NCI-H146 (cell line): ENCODE measurements at regions not wholly inside any gene's neighbourhood (a gene's known extent, or its start where the extent isn't known, plus 50 kb on each side); places are given as distances from the start of the nearest gene placed in this dataset.

Source experiments
- DNase-seq: peaks from one replicate; lab custom pipeline; 2025; lab: John Stamatoyannopoulos, UW

GRCh38 chr7:17689361-17689902 is 250.9 kb downstream of the SNX13 start:
- no peak for DNase-seq

- DNase-seq: no peak
These were observed 250.3 kb downstream of the SNX13 start for GRCh38 chr7:17690030-17690429.

GRCh38 chr7:17696422-17696821 is 243.9 kb downstream of the SNX13 start:
- no peak for DNase-seq

DNA sequence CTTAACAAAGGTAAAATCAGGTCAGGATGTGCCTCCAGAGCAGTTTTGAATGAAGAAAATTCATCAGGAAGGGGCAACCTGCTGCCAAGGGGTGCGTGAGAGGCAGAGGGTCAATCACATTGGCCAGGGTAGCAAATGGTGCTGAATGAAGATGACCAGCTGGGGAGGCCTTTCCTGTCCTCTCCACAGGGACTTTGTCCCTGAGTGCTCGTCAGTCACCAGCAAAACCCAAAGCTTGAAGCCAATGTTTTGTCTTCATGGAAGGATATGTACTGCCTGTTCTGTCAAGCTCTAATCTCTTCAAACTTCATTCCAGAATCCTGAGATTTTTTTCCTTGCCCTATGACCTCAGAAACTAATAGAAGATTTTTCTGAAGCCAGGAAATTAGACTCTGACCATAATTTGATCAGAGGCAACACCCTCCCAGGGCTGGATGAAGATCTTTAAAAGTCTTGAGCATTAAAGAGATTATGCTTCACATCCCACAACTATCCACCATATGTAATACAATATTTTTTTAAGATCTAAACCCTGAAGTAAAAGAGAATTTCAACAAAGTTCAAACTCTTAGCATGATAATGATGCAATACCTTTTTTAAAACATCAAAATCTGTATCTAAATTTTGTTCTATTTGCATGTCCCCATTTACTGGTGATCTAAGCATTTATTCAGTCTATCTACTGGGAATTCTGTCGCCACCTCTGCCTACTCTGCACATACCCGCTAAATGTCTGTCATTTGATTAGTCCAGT is 243.0 kb downstream of the SNX13 start:
- no peak for DNase-seq

DNA sequence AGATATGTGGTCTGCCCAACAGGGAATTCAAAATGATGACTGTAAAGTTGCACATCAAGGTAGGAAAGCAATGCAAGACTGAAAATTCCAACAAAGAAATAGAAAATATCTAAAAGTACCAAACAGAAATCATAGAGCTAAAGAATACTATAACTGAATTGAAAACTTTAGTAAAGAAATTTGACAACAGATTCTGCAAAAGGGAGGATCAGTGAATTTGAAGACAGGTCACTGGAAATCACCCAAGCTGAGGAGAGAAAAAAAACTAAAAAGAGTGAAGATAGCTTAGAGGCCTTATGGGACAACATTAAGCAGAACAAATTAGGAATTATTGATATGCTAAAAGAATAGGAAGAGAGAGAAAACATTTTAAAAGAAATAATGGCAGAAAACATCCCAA is 240.6 kb downstream of the SNX13 start:
- no peak for DNase-seq

GRCh38 chr7:17700138-17700537 is 240.2 kb downstream of the SNX13 start:
- DNase-seq: no peak

- DNase-seq: no peak
These were observed 234.0 kb downstream of the SNX13 start for GRCh38 chr7:17706275-17706674.

DNA sequence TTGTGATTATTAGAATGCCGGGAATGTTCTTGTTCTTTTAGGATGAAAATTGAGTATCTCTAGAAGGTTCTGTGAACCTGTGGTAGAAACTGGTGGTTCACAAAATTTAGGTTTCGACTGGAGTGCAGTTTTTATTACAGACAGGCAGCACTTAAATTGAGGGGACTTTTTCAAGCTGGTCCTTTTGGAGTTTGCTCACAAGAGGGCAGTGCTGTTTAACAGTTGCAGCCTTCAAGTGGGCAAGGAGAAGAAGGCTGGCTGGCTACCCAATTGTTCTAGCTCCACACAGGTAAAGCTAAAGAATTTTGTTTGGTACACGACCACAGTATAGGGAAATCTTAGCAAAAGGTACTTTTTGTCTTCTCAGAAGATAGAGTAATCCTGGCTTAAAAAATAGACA is 233.6 kb downstream of the SNX13 start:
- peak; percentile 75 for DNase-seq

- no peak for DNase-seq
These were observed 231.2 kb downstream of the SNX13 start for GRCh38 chr7:17709127-17709526.

DNA sequence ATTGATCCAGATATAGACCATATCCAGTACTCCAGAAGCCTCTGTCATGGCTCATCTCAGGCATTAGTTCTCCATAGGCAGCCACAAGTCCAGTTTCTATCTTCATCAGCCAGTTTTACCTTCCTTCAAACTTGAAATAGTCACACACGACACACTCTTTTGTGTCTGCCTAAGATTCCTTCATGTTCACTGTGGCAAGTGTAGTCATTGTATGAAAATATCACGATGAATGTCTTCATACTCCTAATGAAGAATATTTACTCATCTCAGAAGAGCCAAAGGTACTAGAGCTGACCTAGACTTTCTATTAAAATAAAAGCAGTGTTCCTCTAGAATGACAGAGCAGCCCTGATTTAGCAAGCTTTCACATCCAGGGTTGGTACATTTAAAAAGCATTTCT is 230.7 kb downstream of the SNX13 start:
- no peak for DNase-seq

DNA sequence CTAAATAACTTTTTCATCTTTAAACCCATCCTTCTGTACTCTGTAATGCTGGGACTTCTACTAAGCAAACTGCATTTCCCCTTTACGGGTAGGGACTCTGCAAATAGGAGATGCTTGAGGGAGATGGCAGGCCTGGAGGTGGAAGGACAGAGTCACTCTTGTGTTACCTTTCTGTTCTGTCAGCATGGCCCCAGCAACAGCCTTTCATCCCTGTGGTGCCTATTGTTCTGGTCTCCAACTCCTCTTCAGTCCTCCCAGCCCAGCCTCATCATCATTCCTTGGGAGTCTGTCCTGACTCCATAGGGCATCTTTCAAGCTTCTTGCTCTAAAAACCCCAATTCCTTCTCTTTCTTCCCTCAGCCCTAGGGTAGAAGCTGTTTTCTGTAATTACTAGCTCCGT is 230.0 kb downstream of the SNX13 start:
- peak; percentile 42 for DNase-seq

GRCh38 chr7:17713584-17713983 is 226.7 kb downstream of the SNX13 start:
- DNase-seq: no peak

GRCh38 chr7:17716816-17717215 is 223.5 kb downstream of the SNX13 start:
- no peak for DNase-seq

DNA sequence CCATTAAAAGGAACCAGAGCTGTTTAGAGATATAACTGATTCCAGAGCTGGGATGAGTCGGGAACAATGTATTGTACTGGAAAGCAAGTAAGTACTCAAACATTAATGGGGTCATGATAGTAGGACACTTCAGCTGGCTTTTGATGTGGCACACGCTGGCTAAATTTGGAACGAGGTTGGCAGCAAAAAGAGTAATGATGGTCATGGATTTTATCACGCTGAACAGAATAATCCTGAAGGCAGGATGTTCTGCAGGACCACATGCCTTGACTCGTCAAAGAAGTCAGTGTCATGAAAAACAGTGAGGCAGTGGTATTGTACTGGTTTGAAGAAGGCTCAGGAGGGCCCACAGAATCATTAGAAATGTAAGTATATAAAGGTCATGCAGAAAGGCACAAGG is 220.3 kb downstream of the SNX13 start:
- no peak for DNase-seq

DNA sequence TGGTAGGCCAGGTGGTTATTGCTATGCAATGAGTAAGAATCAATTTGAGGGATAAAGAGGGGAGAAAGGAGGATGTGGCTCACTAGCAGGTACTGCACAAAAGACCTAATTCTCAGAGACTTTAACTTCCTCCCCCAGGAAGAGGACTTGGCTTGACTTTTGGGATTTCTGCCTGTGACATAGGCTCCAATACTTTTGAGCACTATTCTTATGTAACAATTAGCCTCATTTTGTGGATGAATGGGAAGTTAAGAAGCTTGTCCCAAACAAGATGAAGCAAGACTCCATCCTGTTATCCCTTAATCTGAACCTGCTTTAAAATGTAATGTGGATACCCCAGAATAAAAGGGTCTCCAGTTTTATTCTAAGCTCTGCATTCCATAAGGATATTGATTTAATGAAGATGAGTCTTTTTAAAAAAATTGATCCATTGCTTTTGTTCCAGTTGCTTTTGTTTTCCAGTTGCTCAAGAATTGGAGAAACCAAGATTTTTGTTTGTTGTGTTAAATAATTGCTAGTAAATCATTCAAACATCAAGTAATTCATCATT is 218.5 kb downstream of the SNX13 start:
- DNase-seq: no peak

DNA sequence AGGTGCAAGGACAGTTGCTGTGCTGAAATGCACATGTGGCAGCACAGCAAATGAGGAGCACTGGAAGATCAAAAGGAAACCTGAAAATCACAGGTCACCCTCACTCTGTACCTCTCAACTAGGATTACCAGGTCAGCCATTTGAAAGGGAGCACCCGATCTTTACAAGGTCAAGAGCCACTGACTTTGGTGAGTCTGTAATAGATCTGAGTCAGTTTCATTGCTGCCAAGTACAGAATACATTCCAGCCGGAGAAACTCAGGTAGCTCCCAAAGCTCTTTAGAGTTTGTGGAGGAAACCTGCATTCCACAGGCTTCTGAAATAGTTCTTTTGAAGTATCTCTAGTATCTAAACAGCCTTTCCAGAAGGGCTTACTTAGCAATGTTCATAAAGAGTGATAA is 217.5 kb downstream of the SNX13 start:
- DNase-seq: no peak

DNA sequence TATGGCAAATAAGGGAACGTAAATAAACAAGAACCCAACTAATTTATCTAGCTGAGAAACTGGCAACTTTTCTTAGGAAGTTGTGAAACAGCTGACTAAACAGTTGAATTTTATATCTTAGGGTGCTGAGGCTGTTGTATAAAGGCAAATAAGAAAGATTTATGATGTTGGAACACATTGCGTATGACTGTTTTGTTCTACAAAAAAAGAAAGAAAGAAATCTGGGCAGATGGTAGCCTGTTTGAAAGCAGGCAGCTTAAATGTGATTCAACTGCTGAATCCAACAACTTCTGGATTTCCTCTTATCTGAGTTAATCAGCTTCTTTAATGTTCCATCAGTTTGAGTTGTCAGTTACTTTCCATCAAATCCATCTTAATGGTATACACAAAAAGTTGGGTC is 214.5 kb downstream of the SNX13 start:
- DNase-seq: no peak

- no peak for DNase-seq
These were observed 208.2 kb downstream of the SNX13 start for GRCh38 chr7:17732083-17732482.
